Left ventricle myocardium superior (tissue), 1 donor: ENCODE measurements at regions not wholly inside any gene's neighbourhood (a gene's known extent, or its start where the extent isn't known, plus 50 kb on each side); places are given as distances from the start of the nearest gene placed in this dataset.

Source experiments
- ATAC-seq: fragments of 200-7000 bp; cut with Tn5 transposase; one replicate; pipeline ENCODE4 v1.9.1; 2020; ENCODE audit warnings: mild to moderate bottlenecking, moderate library complexity
- DNase-seq: peaks from one replicate; pipeline ENCODE4 v3.0.0-alpha.2; 2020
- intact Hi-C: fragments of 100-400 bp; cut with micrococcal nuclease; formaldehyde crosslinking; loops from one replicate; pipeline ENCODE4 v1.11.0; 2022
- donor health status: DM: no; HTN: yes; CAD: no; lungs with severe emphysema.

GRCh38 chr11:95500466-95500865 lies 269.5 kb upstream of the SESN3 start:
- ATAC-seq (no peak), DNase-seq (no peak)
- intact Hi-C loops = no loop called here

- ATAC-seq (no peak), DNase-seq (no peak)
- intact Hi-C loops = loop anchor here (2.0 kb wide), 1 partner anchor 41 kb away; no protein-coding TSS in a partner anchor
Observed at GRCh38 chr11:95499516-95500135, 268.6 kb upstream of the SESN3 start.

- ATAC-seq = no peak
- no peak for DNase-seq
- intact Hi-C loops = loop anchor here (2.0 kb wide), 1 partner anchor 40 kb away; no protein-coding TSS in a partner anchor
Observed at GRCh38 chr11:95498722-95499425, 267.9 kb upstream of the SESN3 start.

- intact Hi-C loops = no loop called here
Observed at GRCh38 chr11:95496901-95497300, 265.9 kb upstream of the SESN3 start.

GRCh38 chr11:95495706-95496105 lies 264.7 kb upstream of the SESN3 start:
- DNase-seq = no peak
- peak; percentile 14 for ATAC-seq
- intact Hi-C loops = no loop called here

More at GRCh38 chr11:95496901-95497300, 265.9 kb upstream of the SESN3 start:
- DNase-seq (no peak), ATAC-seq (no peak)

GRCh38 chr11:95494856-95495255 lies 263.9 kb upstream of the SESN3 start:
- DNase-seq = no peak
- no peak for ATAC-seq
- intact Hi-C loops = no loop called here

- intact Hi-C loops = no loop called here
- DNase-seq = no peak
- ATAC-seq = no peak
Observed at GRCh38 chr11:95494167-95494566, 263.2 kb upstream of the SESN3 start.

GRCh38 chr11:95490625-95491024 lies 259.6 kb upstream of the SESN3 start:
- intact Hi-C loops = no loop called here
- ATAC-seq (no peak), DNase-seq (no peak)

GRCh38 chr11:95487938-95488337 lies 256.9 kb upstream of the SESN3 start:
- DNase-seq = no peak
- intact Hi-C loops = no loop called here
- no peak for ATAC-seq

GRCh38 chr11:95487391-95487790 lies 256.4 kb upstream of the SESN3 start:
- intact Hi-C loops = no loop called here
- ATAC-seq (no peak), DNase-seq (no peak)

- no peak for ATAC-seq
- intact Hi-C loops = no loop called here
- no peak for DNase-seq
Observed at GRCh38 chr11:95486979-95487378, 256.0 kb upstream of the SESN3 start.

GRCh38 chr11:95486466-95486865 lies 255.5 kb upstream of the SESN3 start:
- intact Hi-C loops = no loop called here
- ATAC-seq (no peak), DNase-seq (no peak)

GRCh38 chr11:95485115-95485900 lies 254.3 kb upstream of the SESN3 start:
- intact Hi-C loops = no loop called here
- no peak for ATAC-seq
- no peak for DNase-seq

GRCh38 chr11:95483339-95483738 lies 252.3 kb upstream of the SESN3 start:
- ATAC-seq = no peak
- intact Hi-C loops = no loop called here

GRCh38 chr11:95478003-95478402 lies 247.0 kb upstream of the SESN3 start:
- intact Hi-C loops = no loop called here
- no peak for ATAC-seq
- no peak for DNase-seq

More at GRCh38 chr11:95483339-95483738, 252.3 kb upstream of the SESN3 start:
- no peak for DNase-seq

- ATAC-seq (no peak), DNase-seq (no peak)
- intact Hi-C loops = no loop called here
Observed at GRCh38 chr11:95469258-95469657, 238.3 kb upstream of the SESN3 start.

GRCh38 chr11:95466416-95466815 lies 235.4 kb upstream of the SESN3 start:
- ATAC-seq = no peak
- intact Hi-C loops = no loop called here

GRCh38 chr11:95465887-95466286 lies 234.9 kb upstream of the SESN3 start:
- DNase-seq (no peak), ATAC-seq (no peak)
- intact Hi-C loops = no loop called here

More at GRCh38 chr11:95466416-95466815, 235.4 kb upstream of the SESN3 start:
- no peak for DNase-seq

- ATAC-seq (no peak), DNase-seq (no peak)
- intact Hi-C loops = no loop called here
Observed at GRCh38 chr11:95461858-95462257, 230.9 kb upstream of the SESN3 start.

GRCh38 chr11:95461348-95461747 lies 230.3 kb upstream of the SESN3 start:
- intact Hi-C loops = no loop called here
- no peak for DNase-seq

More at GRCh38 chr11:95461348-95461747, 230.3 kb upstream of the SESN3 start:
- ATAC-seq = no peak
